GM08714 (cell line): ENCODE measurements at regions not wholly inside any gene's neighbourhood (a gene's known extent, or its start where the extent isn't known, plus 50 kb on each side); places are given as distances from the start of the nearest gene placed in this dataset.
"Not testable (repeated sequence)": the region's sequence is repeated elsewhere in the genome, so short reads cannot be mapped to it uniquely, and the experiment has no call there.

Source experiments
- H3K4me3 ChIP-seq: fragments of 200-500 bp; sonication (Bioruptor generic); 2 replicates; pipeline ENCODE4 v1.5.1; 2014; ENCODE audit warnings: mild to moderate bottlenecking, low read length, inconsistent platforms
- ZNF274 ChIP-seq: IDR thresholded peaks from 2 replicates; pipeline ENCODE4 v1.6.1; 2012; ENCODE audit warnings: mild to moderate bottlenecking, low read depth, low read length

DNA sequence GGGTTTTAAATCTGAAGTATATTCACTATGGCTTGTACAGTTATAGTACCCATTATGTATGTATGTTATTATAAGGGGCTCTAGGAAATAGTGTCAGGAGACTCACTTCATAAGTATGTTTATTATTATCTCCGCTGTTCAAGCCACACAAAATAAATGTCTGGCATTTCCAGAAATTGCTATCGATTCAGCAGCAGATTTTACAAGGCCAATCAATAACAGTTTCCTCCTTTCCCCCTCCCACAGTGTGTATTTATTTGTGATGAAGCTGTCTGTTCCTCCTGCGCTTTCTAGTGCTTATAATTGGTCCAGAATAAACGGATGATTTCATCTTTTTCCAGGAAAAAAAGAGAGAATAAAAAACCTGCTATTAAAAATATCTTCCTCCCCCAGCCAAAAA, 134.2 kb upstream of the LPP start:
- H3K4me3 ChIP-seq: no peak overlapping the region
- no peak for TF ChIP-seq ZNF274

- no peak for TF ChIP-seq ZNF274
- H3K4me3 ChIP-seq: no peak overlapping the region
Measured at GRCh38 chr3:188021041-188021440, 132.9 kb upstream of the LPP start.

DNA sequence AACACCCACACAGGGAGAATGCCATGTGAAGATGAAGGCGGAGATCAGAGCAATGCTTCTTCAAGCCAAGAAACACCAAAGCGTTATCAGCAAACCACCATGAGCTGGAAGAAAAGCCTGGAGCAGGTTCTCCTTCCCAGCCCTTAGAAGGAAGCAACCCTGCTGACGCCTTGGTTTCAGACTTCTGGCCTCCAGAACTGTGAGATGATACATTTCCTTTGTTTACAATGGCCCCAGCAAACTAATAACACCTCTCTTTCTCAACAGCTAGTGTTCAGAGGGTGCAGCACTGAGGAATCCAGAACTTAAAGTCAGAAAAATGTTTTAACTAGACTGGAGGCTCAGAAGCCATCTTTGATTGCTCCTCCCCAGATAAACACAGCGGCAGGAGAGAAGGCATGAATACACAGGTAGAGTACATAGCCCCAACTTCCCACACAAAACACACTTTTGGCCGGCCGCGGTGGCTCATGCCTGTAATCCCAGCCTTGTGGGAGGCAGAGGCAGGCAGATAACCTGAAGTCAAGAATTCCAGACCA, 132.4 kb upstream of the LPP start:
- TF ChIP-seq ZNF274: no peak
- H3K4me3 ChIP-seq: no peak overlapping the region

GRCh38 chr3:188022902-188023301, 131.1 kb upstream of the LPP start:
- H3K4me3 ChIP-seq: not testable (repeated sequence)

DNA sequence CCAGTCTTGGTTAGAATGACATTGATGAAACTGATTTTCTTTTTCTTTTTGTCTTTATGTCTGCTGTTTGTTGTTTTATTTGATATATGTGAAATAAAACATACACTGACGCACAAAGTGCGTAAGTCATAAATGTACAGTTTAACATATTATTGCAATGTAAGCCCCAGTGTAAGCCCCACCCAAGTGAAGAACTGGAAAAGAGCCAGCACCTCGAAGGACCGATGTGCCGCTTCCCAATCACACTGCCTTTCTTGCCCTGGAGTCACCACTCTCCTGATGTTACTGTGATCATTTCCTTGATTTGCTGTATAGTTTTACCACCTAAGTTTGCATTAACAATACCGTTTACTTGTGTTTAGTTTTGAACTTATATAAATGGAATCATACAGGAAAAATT, 128.4 kb upstream of the LPP start:
- no peak for TF ChIP-seq ZNF274
- H3K4me3 ChIP-seq: no peak overlapping the region

- TF ChIP-seq ZNF274: no peak
- H3K4me3 ChIP-seq: no peak overlapping the region
Measured at GRCh38 chr3:188026191-188026968, 127.6 kb upstream of the LPP start.

DNA sequence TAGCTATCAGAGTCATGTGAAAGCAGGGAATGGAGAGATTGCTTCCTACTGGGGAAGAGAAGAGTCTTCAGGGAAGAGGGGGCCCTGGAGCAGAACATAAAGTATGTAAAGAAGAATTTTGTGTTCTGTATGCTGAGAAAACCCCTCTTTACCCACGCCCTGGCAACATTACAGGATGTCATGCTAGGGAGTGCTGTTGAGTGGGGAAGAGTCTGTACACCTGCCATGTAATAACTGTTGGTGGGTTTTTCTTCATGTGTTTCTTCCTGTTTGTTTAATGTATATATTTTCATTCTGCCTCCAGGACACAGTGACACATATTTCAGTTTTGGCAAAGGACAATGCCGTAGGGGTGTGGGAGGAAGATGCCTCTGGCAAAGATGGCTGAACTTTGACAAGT, 122.8 kb upstream of the LPP start:
- no peak for TF ChIP-seq ZNF274
- H3K4me3 ChIP-seq: no peak overlapping the region

DNA sequence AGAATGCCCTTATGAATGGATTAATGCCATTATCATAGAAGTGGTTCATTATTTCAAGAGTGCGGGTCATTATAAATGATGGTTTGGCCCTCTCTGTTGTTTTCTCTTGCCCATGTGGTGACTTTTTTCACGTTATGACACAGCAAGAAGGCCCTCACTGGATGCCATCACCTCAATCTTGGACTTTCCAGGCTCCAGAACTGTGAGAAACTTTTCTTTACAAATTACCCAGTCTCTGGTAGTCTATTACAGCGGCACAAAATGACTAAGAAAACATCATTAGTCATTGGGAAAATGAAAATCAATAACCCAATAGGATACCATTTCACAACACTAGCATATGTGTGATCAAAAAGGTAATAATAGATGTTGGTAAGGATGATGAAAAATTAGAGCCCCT, 119.0 kb upstream of the LPP start:
- H3K4me3 ChIP-seq: no peak overlapping the region
- TF ChIP-seq ZNF274: no peak

GRCh38 chr3:188036375-188037194, 117.4 kb upstream of the LPP start:
- TF ChIP-seq ZNF274: no peak
- no peak overlapping the region for H3K4me3 ChIP-seq

- TF ChIP-seq ZNF274: no peak
- no peak overlapping the region for H3K4me3 ChIP-seq
Measured at GRCh38 chr3:188037195-188037718, 116.7 kb upstream of the LPP start.

DNA sequence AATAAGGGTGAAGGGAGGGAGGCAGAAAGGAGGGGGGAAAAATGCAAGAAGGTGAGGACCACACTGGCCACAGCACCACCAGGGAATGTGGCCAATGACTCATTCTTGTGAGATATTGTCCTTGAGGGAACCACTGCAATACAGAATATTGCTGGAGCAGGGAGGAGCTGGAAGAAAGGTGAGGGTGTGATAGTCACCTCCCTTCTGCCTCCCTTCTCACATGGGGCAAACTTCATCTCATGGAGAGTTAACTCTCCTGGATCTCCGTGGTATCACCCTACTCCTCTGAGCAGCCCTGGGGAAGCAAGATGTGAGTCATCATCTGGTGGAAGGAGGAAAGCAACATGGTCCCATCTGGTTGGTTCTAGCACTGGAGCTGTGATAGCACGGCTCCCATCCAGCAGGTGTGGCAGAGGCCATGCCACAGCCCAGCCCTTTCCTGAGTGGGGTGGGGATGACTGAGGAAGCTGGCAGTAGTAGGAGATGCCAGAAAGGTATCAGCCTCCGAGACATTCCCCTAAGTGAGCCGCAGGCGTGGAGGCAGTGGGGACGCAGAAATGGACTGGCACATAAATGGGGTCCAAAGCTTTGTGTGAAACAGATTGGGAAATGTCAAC, 115.9 kb upstream of the LPP start:
- no peak for TF ChIP-seq ZNF274
- H3K4me3 ChIP-seq: no peak overlapping the region

GRCh38 chr3:188041193-188041592, 112.8 kb upstream of the LPP start:
- no peak overlapping the region for H3K4me3 ChIP-seq
- TF ChIP-seq ZNF274: no peak

DNA sequence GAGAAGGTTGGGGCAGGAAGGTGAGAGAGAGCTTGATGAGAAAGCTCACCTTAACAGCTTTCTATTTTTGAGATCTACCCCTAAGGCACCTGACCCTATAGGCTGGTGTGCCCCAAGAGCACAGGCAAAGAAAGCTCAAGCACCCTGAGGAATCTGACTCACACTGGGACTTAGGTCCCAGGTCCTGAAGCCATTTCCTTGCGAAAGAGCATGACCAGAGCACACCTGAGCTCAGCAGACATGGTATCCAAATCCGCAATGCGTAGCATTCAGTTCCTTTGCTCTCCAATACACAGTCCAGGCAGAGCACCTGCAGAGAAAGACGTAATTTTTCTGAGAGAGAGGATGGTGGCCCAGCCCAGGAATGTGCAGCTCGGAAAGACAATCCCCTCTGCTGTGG, 112.1 kb upstream of the LPP start:
- no peak overlapping the region for H3K4me3 ChIP-seq
- TF ChIP-seq ZNF274: no peak

- TF ChIP-seq ZNF274: no peak
- H3K4me3 ChIP-seq: no peak overlapping the region
Measured at GRCh38 chr3:188042466-188042865, 111.5 kb upstream of the LPP start.

GRCh38 chr3:188043891-188044290, 110.1 kb upstream of the LPP start:
- TF ChIP-seq ZNF274: no peak
- no peak overlapping the region for H3K4me3 ChIP-seq
